ENCODE measurements at regions not wholly inside any gene's neighbourhood (a gene's known extent, or its start where the extent isn't known, plus 50 kb on each side); places are given as distances from the start of the nearest gene placed in this dataset.
A peak's percentile ranks its signal among the peaks of the same experiment; 100 is the strongest.

DNA sequence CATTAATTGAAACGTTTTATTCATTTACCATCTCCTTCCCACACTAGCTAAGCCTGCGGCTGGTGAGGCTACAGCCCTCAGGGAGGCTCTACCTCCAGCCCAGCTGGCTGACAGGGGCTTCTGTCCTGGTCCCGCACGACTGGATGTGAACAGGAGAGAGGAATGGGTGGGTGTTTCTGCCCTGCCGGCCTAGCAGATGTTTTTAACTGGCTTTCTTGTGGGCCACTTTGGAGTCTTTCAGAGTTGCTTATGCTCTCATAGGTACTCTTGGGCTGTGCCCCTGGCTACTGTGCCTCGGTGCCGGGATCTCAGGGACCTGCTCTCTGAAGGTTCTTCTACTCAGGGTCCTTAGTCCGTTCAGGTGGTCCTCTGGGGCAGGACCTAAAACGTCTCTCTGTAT, 184.3 kb upstream of the TWIST2 start:
- no peaks in the 10 kb centered on the region for H3K4me1 ChIP-seq
- H3K27me3 ChIP-seq, result no peaks in the 10 kb centered on the region
- no peak overlapping the region for H3K27ac ChIP-seq (replicated peaks in 1 of 4)
- no peaks in the 10 kb centered on the region for H3K36me3 ChIP-seq
- DNase-seq (ENCODE audit: extremely low spot score), result no peak
- intact Hi-C loops (cut with DNase I), result no loop called here
- WGBS, result 84% methylated on average over 9 of the region's 9 CpGs
- no peak for TF ChIP-seq POLR2AphosphoS5 (IDR thresholded peaks at IDR 0.05)
- TF ChIP-seq, protein P1, sequence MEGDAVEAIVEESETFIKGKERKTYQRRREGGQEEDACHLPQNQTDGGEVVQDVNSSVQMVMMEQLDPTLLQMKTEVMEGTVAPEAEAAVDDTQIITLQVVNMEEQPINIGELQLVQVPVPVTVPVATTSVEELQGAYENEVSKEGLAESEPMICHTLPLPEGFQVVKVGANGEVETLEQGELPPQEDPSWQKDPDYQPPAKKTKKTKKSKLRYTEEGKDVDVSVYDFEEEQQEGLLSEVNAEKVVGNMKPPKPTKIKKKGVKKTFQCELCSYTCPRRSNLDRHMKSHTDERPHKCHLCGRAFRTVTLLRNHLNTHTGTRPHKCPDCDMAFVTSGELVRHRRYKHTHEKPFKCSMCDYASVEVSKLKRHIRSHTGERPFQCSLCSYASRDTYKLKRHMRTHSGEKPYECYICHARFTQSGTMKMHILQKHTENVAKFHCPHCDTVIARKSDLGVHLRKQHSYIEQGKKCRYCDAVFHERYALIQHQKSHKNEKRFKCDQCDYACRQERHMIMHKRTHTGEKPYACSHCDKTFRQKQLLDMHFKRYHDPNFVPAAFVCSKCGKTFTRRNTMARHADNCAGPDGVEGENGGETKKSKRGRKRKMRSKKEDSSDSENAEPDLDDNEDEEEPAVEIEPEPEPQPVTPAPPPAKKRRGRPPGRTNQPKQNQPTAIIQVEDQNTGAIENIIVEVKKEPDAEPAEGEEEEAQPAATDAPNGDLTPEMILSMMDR (IDR thresholded peaks at IDR 0.05), result no peak
- TF ChIP-seq POLR2A (IDR thresholded peaks at IDR 0.05; ENCODE audit: low read depth), result no peak
- H3K4me3 ChIP-seq, result no peak overlapping the region
- peaks cover 0 to 9% (median 7%) of the 10 kb centered on the region in 4 donors for H3K9me3 ChIP-seq

DNA sequence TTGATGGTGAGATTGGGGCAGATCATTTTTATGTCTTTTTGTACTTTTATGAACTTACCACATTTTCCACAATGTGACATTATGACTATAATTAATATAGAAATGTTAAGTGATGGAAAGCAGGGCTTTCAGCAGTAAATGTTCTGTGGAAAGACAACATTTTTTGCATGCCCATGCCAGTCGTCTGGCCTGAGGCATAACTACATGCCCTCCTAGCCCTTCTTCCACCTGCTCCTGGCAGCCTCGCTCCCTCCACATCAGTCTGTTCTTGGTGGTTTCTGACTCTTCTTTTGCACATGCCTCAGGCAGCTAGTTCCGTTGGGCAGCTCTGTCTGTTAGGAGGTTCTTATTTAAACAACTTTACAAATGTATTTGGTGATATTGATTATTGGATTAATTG, 182.0 kb upstream of the TWIST2 start:
- no peaks in the 10 kb centered on the region for H3K27me3 ChIP-seq
- no peak overlapping the region for H3K27ac ChIP-seq (replicated peaks in 1 of 4)
- no peak for DNase-seq (ENCODE audit: extremely low spot score)
- H3K9me3 ChIP-seq, result peaks cover 0 to 12% (median 6%) of the 10 kb centered on the region in 4 donors
- no peak overlapping the region for H3K4me3 ChIP-seq
- TF ChIP-seq POLR2AphosphoS5 (IDR thresholded peaks at IDR 0.05), result no peak
- no peak for TF ChIP-seq EP300 (IDR thresholded peaks at IDR 0.05)
- TF ChIP-seq, protein P1 (IDR thresholded peaks at IDR 0.05), result no peak
- TF ChIP-seq POLR2A (IDR thresholded peaks at IDR 0.05; ENCODE audit: low read depth), result no peak
- no peaks in the 10 kb centered on the region for H3K36me3 ChIP-seq
- H3K4me1 ChIP-seq, result no peaks in the 10 kb centered on the region
- WGBS, result 82% methylated on average over 3 of the region's 3 CpGs
- intact Hi-C loops (cut with DNase I), result loop anchor here (5.0 kb wide), 1 partner anchor 346 kb away; no protein-coding TSS in a partner anchor

DNA sequence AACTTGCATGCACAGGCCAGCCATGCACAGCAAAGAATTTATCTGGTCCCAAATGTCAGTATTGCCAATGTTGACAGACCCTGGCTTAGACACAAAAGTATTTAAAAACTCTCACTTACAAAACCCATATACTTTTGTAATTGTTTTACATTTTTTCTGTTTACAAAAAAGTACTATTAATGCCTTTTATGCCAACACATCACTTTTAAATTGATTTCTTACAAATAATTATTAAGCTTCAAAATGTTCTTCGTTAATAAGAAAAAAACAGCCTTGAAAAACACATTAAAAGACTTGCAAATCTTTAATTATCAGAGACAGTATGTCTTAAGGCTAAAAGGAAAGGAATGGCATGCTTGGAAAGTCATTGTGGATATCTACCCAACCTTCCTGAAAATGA, 181.3 kb upstream of the TWIST2 start:
- H3K9me3 ChIP-seq, result peaks cover 0 to 7% (median 3%) of the 10 kb centered on the region in 4 donors
- intact Hi-C loops (cut with DNase I), result loop anchor here (5.0 kb wide), 1 partner anchor 346 kb away; no protein-coding TSS in a partner anchor
- DNase-seq (ENCODE audit: extremely low spot score), result no peak
- no peak for TF ChIP-seq POLR2AphosphoS5 (IDR thresholded peaks at IDR 0.05)
- TF ChIP-seq, protein P1 (IDR thresholded peaks at IDR 0.05), result no peak
- no peak for TF ChIP-seq EP300 (IDR thresholded peaks at IDR 0.05)
- no peak for TF ChIP-seq POLR2A (IDR thresholded peaks at IDR 0.05; ENCODE audit: low read depth)
- no peaks in the 10 kb centered on the region for H3K27me3 ChIP-seq
- no peak overlapping the region for H3K27ac ChIP-seq (replicated peaks in 1 of 4)
- H3K4me1 ChIP-seq, result no peaks in the 10 kb centered on the region
- H3K4me3 ChIP-seq, result no peak overlapping the region
- 100% methylated on average over 1 of the region's 1 CpG for WGBS
- H3K36me3 ChIP-seq, result no peaks in the 10 kb centered on the region

DNA sequence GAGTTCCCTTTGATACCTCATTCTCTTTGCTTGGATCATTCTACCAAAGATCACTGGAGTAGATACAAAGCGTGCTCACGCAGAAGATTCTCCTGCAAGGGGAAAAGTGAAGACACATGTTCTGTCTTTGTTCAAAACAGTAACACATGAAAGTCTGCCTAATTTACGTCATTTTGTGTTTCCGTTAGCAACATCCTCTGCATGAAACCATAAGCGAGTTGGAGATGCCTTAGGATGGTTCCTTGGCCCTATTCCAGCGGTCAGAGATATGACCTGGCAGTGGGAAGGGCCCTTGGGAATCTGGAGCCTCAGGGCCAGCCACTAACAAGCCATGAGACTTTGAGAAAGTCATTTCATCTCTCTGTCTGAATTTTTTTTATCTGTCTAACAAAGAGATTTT, 180.9 kb upstream of the TWIST2 start:
- 59% methylated on average over 6 of the region's 6 CpGs for WGBS
- H3K36me3 ChIP-seq, result no peaks in the 10 kb centered on the region
- no peak overlapping the region for H3K27ac ChIP-seq (replicated peaks in 1 of 4)
- no peaks in the 10 kb centered on the region for H3K27me3 ChIP-seq
- no peaks in the 10 kb centered on the region for H3K4me1 ChIP-seq
- peak; percentile 60 for DNase-seq (ENCODE audit: extremely low spot score)
- intact Hi-C loops (cut with DNase I), result loop anchor here (5.0 kb wide), 1 partner anchor 345 kb away; no protein-coding TSS in a partner anchor
- TF ChIP-seq EP300 (IDR thresholded peaks at IDR 0.05), result no peak
- TF ChIP-seq, protein P1 (IDR thresholded peaks at IDR 0.05), result no peak
- TF ChIP-seq POLR2AphosphoS5 (IDR thresholded peaks at IDR 0.05), result no peak
- TF ChIP-seq POLR2A (IDR thresholded peaks at IDR 0.05; ENCODE audit: low read depth), result no peak
- H3K4me3 ChIP-seq, result no peak overlapping the region
- peaks cover 0 to 5% (median 2%) of the 10 kb centered on the region in 4 donors for H3K9me3 ChIP-seq

DNA sequence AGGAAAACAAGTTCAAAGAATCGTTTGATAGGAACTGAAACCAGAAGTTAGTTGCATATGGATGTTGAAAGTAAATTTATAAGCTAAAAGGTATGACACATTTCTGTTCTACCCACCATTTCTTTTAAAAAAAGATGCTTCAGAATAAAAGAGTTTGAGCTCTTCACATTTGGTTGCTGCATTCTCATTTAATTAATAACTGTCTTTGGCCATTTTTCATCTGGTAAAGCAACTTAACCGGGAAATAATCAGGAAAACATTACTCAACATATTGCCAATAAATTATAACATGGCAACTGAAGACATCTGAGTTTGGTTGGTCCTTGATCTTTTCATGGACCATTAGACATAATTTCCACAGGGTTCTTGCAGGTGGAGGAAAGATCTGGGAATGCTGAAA, 180.2 kb upstream of the TWIST2 start:
- Histone ChIP-seq H3K9me3 (peaks cover 0 to 10% (median 2%) of the 10 kb centered on the region in 4 donors), H3K27me3 (no peaks in the 10 kb centered on the region), H3K27ac (replicated peaks in 1 of 4) (no peak overlapping the region), H3K36me3 (no peaks in the 10 kb centered on the region), H3K4me3 (no peak overlapping the region), H3K4me1 (no peaks in the 10 kb centered on the region)
- intact Hi-C loops (cut with DNase I), result loop anchor here (5.0 kb wide), 1 partner anchor 345 kb away; no protein-coding TSS in a partner anchor
- WGBS, result 65% methylated on average over 2 of the region's 2 CpGs
- no peak for TF ChIP-seq POLR2AphosphoS5 (IDR thresholded peaks at IDR 0.05)
- TF ChIP-seq, protein P1 (IDR thresholded peaks at IDR 0.05), result no peak
- TF ChIP-seq POLR2A (IDR thresholded peaks at IDR 0.05; ENCODE audit: low read depth), result no peak
- no peak for TF ChIP-seq EP300 (IDR thresholded peaks at IDR 0.05)
- DNase-seq (ENCODE audit: extremely low spot score), result no peak

All from esophagus muscularis mucosa (tissue), 4 donors.